ENCODE measurements at regions not wholly inside any gene's neighbourhood (a gene's known extent, or its start where the extent isn't known, plus 50 kb on each side); places are given as distances from the start of the nearest gene placed in this dataset.
"Not testable (repeated sequence)": the region's sequence is repeated elsewhere in the genome, so short reads cannot be mapped to it uniquely, and the experiment has no call there.

DNA sequence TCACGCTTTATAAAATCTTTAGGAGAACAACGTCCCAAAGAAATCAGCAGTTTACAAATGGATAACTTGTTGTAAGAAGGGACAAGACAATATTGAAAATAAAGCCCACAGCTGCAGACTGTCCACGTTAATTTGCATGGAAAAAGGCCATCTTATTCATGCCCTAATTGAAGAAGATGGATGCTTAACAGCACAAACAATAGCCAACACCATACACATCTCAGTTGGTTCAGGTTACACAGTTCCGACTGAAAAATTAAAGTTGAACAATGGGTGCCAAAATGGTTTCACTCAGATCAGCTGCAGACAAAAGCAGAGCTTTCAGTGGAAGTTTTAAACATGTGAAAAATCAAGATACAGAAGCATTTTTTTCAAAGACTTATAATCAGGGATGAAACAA lies 314.2 kb downstream of the RAB38 start:
- no peak for DNase-seq

DNA sequence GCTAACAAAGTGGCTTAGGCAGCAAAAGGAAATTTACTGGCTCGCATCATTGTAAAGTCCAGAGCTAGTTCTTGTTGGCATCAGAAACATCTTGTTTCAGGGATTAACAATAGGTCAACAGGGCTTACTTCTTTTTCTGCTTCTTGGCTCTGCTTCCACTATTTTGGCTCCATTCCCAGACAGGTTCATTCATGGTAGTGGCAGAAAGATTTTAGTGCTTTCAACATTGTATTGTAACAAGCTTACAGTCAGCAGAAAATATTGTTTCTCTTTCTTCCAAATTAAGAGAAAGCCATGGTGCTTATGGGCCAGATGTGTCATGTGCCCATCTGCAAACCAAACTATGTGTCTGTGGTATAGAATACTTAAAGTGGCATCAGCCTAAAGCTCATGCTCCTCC lies 315.6 kb downstream of the RAB38 start:
- no peak for DNase-seq

- no peak for DNase-seq
Observed at GRCh38 chr11:87851827-87852226, 323.4 kb downstream of the RAB38 start.

DNA sequence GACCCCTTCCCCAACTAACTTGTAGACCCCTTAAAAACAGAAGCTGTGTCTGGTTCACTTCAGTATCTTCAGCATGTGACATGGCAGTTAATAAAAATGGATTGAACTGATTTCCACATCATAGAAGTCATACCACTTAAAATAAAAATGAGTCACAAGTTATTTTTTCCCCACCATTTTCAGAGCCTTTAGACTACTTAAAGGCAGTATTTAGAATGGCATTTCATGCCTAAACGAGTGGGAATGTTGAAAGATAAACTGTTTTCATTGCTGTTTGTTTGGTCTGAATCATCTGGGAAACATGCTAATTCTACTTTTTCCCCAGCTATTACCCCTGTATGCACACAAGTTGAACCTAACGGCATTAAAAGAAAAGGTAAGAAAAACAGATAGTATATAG lies 324.0 kb downstream of the RAB38 start:
- DNase-seq, result no peak

DNA sequence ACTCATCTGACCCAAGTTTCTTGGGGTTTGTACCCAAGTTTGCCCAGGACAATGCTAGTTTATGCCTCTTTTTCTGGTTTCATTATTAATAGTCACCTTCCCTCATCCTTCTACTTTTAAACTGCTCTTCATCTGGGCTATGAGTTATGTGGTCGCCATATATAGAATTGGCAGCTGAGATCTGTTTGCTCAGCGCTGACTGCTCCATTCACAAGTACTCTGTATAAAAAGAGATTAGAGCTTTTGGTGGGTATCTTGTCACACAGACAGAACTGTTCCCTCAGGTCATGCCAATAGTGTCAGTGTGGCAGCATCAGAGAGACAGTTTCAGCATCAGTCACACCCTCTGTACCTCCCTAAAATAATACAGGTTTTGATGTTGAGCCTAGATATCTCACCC lies 326.0 kb downstream of the RAB38 start:
- DNase-seq, result no peak

DNA sequence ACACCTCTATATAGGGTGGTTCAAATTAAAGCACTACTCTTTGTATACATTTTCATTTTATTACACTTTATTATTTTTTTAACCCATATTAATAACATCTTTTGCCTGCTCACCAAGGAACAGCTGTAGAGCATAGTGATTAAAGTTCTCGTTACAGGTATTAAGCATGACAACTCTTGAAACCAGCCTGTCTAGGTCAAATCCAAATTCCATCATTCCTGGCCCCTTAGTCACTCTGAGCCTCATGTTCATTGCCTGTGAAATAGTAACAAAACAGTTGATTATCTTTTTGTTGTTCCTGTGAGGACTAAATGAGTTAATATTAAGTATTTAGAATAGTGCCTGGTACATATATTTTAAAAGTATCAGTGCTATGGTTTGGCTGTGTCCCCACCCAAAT lies 334.5 kb downstream of the RAB38 start:
- no peak for DNase-seq

GRCh38 chr11:87832211-87832610 lies 343.0 kb downstream of the RAB38 start:
- no peak for DNase-seq

GRCh38 chr11:87820011-87820410 lies 355.2 kb downstream of the RAB38 start:
- no peak for DNase-seq

DNA sequence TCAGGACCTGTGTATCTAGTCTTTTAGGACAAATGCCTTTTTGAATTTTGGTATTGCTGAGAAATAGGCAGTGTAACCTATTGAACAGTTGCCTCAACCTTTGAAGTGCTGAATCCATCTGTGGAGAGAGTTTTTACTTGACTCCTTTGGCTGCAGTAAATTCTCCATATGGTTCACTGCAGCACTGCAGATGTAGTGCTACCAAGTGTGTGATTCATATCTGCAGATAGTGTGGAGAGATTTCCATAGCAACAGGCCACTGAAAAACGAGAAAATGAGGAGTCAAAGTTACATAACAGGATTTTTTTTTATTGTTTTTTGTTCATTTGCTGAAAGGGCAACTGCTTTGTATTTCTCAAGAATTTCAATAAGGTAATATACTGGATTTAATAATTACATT lies 356.1 kb downstream of the RAB38 start:
- no peak for DNase-seq

DNA sequence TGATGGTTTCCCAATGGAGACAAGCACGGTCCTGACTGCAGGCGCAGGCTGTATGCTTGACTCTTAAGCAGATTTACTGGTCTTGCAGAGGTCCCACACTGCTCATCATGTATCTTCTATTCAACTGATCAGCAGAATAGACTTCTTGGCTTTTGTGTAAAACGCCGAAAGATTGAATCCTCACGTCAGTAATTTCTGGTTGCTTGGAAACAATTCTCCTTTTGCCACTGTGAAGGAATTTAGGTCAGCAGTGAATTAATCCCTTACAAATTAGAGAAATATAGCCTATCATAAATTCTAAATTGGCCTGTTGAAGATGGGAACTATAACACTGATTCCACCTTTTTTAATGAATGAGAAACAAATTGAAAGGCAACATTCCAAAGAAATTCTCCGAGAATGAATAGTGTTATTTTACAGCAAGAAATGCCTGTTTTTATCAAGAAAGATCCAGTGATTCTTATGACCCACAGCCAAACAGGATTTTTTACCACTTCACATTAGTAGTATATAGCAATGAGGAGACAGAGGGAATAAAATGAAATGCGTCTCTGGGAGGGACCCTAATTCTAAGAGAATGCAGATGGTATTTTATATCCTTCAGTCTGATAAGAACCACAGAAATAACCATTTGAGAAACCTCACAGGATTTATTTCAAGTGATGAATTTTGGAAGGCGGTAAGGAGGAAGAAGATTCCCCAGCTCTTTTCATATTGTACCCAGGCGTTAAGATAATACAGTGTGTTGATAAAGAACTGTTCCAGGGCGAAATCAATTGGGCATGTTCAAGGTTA lies 362.5 kb downstream of the RAB38 start:
- DNase-seq, result no peak

- DNase-seq, result no peak
Observed at GRCh38 chr11:87810486-87810885, 364.8 kb downstream of the RAB38 start.

DNA sequence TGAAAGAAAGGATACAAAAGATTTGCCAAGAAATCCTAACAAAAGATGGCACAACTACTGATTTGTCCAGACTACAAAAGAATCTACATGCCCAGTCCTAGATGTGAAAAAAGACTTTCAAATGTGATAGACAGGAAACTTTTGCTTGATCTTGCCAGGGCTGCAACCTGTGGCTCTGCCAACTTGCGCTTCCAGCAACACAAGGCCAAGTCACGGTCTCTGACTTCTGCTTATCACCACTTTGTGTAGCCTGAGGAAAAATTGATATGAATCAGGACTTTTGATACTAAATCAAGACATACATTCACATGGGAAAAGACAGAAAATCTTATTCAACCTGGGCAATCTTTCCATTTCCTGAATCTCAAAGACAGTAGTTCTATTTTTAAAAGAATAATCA lies 366.0 kb downstream of the RAB38 start:
- no peak for DNase-seq

DNA sequence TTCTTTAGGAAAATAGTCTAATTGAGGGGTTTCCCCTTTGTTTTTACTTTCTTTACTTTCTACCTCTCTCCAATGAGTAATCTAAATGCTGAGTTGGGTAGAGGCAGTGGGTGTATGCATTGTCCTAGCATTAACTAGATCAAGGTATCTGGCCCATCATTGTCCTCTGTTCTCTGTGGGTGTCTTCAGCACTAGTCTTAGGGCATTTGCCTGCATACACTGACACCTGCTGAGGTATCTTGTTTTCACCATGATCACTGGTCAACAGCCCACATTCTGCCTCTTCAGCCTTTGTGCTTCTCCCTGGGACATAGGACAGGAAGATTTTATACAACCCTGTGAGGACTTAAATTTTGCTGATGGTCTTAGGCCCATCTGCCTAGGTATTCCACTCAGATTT lies 371.1 kb downstream of the RAB38 start:
- no peak for DNase-seq

DNA sequence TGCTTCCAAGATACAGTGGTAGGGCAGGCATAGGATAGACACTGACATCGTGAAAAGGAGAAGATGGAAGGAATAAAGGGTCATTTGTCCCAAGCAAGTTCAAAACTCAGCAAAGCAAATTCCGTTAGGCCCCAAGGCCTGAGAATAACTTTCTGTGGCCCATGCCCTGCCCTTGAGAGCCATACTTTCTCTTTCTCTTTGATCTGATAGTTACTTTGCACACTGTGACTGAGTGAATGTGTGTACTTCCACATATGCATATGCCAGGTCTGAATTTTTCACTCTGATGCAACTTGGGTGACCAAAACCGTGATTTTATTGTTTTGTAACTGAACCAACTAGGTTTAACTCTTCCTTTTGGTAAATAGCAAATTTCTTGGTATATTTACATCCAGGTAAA lies 371.5 kb downstream of the RAB38 start:
- DNase-seq, result no peak

- not testable (repeated sequence) for DNase-seq
Observed at GRCh38 chr11:87784862-87785261, 390.4 kb downstream of the RAB38 start.

DNA sequence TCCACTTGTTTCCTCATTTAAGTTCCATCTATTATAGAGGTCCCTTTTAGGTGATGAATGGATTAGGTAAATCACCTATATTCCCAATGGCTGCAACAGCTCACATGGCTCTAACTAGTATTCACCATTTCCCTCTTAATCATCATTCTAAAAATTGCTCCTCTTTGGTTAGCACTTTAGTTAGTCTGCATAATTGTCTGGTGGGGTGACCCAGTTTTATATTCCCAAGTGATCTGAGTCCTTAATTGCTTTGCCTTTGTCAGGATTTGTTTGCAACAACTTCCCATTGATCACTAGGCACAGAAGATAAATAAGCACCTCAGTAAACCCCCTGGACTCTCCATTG lies 395.2 kb downstream of the RAB38 start:
- no peak for DNase-seq

- DNase-seq, result no peak
Observed at GRCh38 chr11:87779276-87780067, 395.8 kb downstream of the RAB38 start.

GRCh38 chr11:87778357-87778756 lies 396.9 kb downstream of the RAB38 start:
- no peak for DNase-seq

DNA sequence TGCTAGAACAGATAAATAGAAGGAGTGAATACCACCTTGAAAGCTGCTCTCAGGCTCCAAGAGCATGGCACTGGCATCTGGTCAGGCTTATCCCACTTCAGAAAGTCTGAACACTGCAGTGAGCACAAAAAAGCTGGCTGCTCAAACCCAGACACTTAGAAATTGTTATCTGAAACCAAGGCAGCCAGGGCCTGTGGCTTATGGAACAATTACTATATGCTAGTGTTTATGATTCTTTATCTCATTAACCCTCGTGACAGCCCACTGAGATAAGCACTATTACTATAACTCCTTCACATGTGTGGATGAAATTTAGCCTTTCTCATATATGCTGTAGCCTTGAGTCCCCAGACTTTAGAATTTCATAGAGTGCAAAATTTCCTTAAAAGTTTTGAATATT lies 400.2 kb downstream of the RAB38 start:
- DNase-seq, result no peak

- DNase-seq, result no peak
Observed at GRCh38 chr11:87769661-87770060, 405.6 kb downstream of the RAB38 start.

DNA sequence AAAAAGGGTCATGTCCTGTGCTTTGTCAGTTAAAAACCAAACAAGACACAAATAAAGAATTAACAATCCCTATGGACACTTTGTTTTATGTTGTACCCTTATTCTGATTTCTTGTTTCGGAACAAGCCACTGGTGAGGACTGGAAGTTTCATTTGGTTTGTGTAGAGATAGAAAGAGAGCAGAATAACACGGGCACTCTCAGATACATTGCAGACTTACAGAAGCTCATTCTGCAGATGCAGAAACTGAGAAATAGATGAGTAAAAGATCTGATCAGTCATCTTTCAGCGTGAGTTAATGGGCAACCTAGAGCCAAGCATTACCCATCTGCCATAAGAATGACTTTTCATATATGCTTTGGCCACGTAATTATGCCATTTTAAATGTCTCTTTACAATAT lies 407.6 kb downstream of the RAB38 start:
- no peak for DNase-seq

GRCh38 chr11:87764075-87764474 lies 411.2 kb downstream of the RAB38 start:
- not testable (repeated sequence) for DNase-seq

DNA sequence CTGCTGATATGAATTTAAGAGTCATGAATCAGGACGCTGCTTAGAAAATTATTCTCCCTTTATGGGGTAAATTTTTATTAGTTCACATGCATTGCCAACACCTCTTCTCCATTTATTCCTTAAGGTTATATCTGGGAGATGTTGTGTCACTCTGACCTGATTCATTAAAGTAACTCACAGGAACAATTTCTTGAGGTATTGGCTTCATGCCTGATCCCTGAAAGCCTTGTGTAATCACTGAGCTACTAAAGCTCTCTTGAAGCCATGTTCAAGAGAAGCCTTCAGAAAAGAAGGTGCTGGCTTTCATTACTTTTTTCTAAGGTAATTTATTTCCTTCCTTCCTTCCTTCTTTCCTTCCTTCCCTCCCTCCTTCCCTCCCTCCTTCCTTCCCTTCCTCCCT lies 420.6 kb downstream of the RAB38 start:
- no peak for DNase-seq

- DNase-seq, result no peak
Observed at GRCh38 chr11:87753143-87753542, 422.1 kb downstream of the RAB38 start.

GRCh38 chr11:87743007-87743406 lies 432.2 kb downstream of the RAB38 start:
- no peak for DNase-seq
